Esophagus squamous epithelium (tissue), 4 donors: ENCODE measurements at regions not wholly inside any gene's neighbourhood (a gene's known extent, or its start where the extent isn't known, plus 50 kb on each side); places are given as distances from the start of the nearest gene placed in this dataset.

ENCODE experiments used
- POLR2A ChIP-seq, 4 donors: fragments of 450-650 bp; IDR thresholded peaks; one replicate each; pipeline ENCODE4 v1.6.1; 2017; ENCODE audit warnings: antibody characterized with exemption in 4 of 4, mild to moderate bottlenecking in 4 of 4, moderate library complexity in 3 of 4
- TF ChIP-seq, protein P1 (sequence below), 6 experiments: fragments of 450-650 bp in 4 of 6; fragments of 200-600 bp in 2 of 6; sonication (generic) in 2 of 6; IDR thresholded peaks; one replicate each; pipeline ENCODE4 v1.5.1; 2016 to 2019; ENCODE audit warnings: antibody characterized with exemption in 6 of 6, mild to moderate bottlenecking in 4 of 6, moderate library complexity in 4 of 6

DNA sequence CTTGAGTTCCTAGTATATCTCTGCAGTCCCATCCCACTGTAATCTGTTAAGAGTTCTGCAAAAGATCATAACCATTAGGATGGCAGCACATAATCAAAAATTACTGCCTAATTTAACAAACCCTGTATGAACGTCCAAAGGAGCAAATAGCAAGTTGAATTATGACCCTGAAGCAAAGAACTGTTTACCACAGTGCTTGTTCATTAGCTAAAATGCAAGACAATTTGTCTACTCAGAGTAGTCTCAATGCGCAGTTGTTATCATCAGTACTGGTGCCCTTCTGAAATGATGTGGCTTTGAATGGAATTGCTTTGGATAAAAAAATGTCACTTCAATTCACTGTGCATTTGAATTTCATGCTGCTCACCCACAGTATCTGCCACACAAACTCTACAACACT lies 817.0 kb downstream of the SORCS1 start:
- TF ChIP-seq, protein P1, sequence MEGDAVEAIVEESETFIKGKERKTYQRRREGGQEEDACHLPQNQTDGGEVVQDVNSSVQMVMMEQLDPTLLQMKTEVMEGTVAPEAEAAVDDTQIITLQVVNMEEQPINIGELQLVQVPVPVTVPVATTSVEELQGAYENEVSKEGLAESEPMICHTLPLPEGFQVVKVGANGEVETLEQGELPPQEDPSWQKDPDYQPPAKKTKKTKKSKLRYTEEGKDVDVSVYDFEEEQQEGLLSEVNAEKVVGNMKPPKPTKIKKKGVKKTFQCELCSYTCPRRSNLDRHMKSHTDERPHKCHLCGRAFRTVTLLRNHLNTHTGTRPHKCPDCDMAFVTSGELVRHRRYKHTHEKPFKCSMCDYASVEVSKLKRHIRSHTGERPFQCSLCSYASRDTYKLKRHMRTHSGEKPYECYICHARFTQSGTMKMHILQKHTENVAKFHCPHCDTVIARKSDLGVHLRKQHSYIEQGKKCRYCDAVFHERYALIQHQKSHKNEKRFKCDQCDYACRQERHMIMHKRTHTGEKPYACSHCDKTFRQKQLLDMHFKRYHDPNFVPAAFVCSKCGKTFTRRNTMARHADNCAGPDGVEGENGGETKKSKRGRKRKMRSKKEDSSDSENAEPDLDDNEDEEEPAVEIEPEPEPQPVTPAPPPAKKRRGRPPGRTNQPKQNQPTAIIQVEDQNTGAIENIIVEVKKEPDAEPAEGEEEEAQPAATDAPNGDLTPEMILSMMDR (IDR thresholded peaks at IDR 0.05), result no peak
- no peak for TF ChIP-seq POLR2A (IDR thresholded peaks at IDR 0.05)
